HepG2 (cell line): ENCODE measurements at regions not wholly inside any gene's neighbourhood (a gene's known extent, or its start where the extent isn't known, plus 50 kb on each side); places are given as distances from the start of the nearest gene placed in this dataset.

Source experiments
- ATAC-seq: fragments of 200-7000 bp; cut with Tn5 transposase; 3 replicates; pipeline ENCODE4 v1.9.1; 2020; ENCODE audit warnings: mild to moderate bottlenecking, moderate library complexity
- BruUV-seq: library from RNA; stranded (reverse); fragments of 400-500 nt; replicated peaks from 2 replicates; lab custom pipeline; 2021; lab: Mats Ljungman, UMichigan
- CTCF ChIA-PET: fragments of 300-600 bp; formaldehyde crosslinking; extraction: SDS; loops from one replicate; lab custom pipeline; 2021; ENCODE audit warnings: low total read pairs, inconsistent platforms, low intra/inter-chr PET ratio; lab: Yijun Ruan, JAX
- POLR2A ChIA-PET: fragments of 350-600 bp; sonication (Branson Sonifier 250); formaldehyde crosslinking; loops from one replicate; lab custom pipeline; 2020; ENCODE audit warnings: antibody characterized with exemption, inconsistent platforms; lab: Yijun Ruan, JAX
- DNase-seq: peaks from one replicate; pipeline ENCODE4 v3.0.0-alpha.2; 2015; ENCODE audit warnings: low spot score
- FAIRE-seq: peaks from 3 replicates; lab custom pipeline; 2011; peaks lifted over from hg19 to GRCh38; lab: Jason Lieb, UNC
- H2AFZ ChIP-seq: one replicate; pipeline ENCODE4 v1.6.1; 2011; ENCODE audit warnings: low read length, inconsistent platforms
- H3K27ac ChIP-seq: fragments of 300-600 bp; 3 replicates; pipeline ENCODE4 v1.8.0; 2011; ENCODE audit warnings: mixed run types, mild to moderate bottlenecking, mixed read lengths, low read length, inconsistent platforms; ENCODE audit not compliant: insufficient read depth; ENCODE audit errors: extremely low read length
- H3K27me3 ChIP-seq, 2 experiments: fragments of 200-600 bp in 1 of 2; 2 replicates in 1 of 2; 3 replicates in 1 of 2; pipeline versions ENCODE4 v1.6.0 to v1.8.0; 2011; ENCODE audit warnings: low read length in 2 of 2, mild to moderate bottlenecking in 2 of 2, moderate library complexity in 2 of 2, inconsistent platforms in 1 of 2; ENCODE audit not compliant: insufficient read depth in 2 of 2, control insufficient read depth in 1 of 2
- H3K36me3 ChIP-seq, 2 experiments: fragments of 200-600 bp in 1 of 2; replicated peaks in 1 of 2; 2 replicates in 1 of 2; 3 replicates in 1 of 2; pipeline versions ENCODE4 v1.5.1 to v1.8.0; 2011; ENCODE audit warnings: low read length in 2 of 2, inconsistent platforms in 1 of 2; ENCODE audit not compliant: insufficient read depth in 2 of 2, control insufficient read depth in 1 of 2
- H3K4me1 ChIP-seq: 2 replicates; pipeline ENCODE4 v1.5.1; 2012; ENCODE audit warnings: low read length, inconsistent platforms; ENCODE audit not compliant: insufficient read depth
- H3K4me2 ChIP-seq: 2 replicates; pipeline ENCODE4 v1.6.0; 2011; ENCODE audit warnings: low read depth, low read length, inconsistent platforms
- H3K4me3 ChIP-seq, 3 experiments: fragments of 200-600 bp in 1 of 3; sonication (generic), shearing (Covaris generic) in 1 of 3; replicated peaks in 1 of 3; 2 replicates each; pipeline ENCODE4 v1.5.1; 2011 to 2016; ENCODE audit warnings: low read length in 3 of 3, inconsistent platforms in 2 of 3, low read depth in 2 of 3, mild to moderate bottlenecking in 2 of 3, control low read depth in 1 of 3, mixed read lengths in 1 of 3; ENCODE audit not compliant: insufficient read depth in 1 of 3
- H3K79me2 ChIP-seq: one replicate; pipeline ENCODE4 v1.6.1; 2011; ENCODE audit warnings: low read length, inconsistent platforms; ENCODE audit not compliant: insufficient read depth
- H3K9ac ChIP-seq: 2 replicates; pipeline ENCODE4 v1.6.0; 2011; ENCODE audit warnings: mild to moderate bottlenecking, low read depth, low read length, inconsistent platforms; ENCODE audit not compliant: insufficient read depth
- H3K9me3 ChIP-seq: 2 replicates; pipeline ENCODE4 v1.5.1; 2012; ENCODE audit warnings: mild to moderate bottlenecking, low read length
- H4K20me1 ChIP-seq: 2 replicates; pipeline ENCODE4 v1.6.0; 2011; ENCODE audit warnings: inconsistent platforms, mild to moderate bottlenecking, low read length, moderate library complexity; ENCODE audit not compliant: insufficient read depth
- HMG20A ChIP-seq: IDR thresholded peaks from 2 replicates; pipeline ENCODE4 v1.6.1; 2016; ENCODE audit warnings: borderline replicate concordance
- MAZ ChIP-seq, 2 experiments: sonication (generic) in 1 of 2; formaldehyde crosslinking in 1 of 2; IDR thresholded peaks; 2 replicates each; pipeline versions ENCODE4 v1.5.0 to v1.6.1; 2012 to 2020; ENCODE audit warnings: low read depth in 2 of 2, mild to moderate bottlenecking in 2 of 2, borderline replicate concordance in 1 of 2, improper control_type of control experiment in 1 of 2, low read length in 1 of 2, missing genetic modification reagents in 1 of 2, moderate library complexity in 1 of 2
- NFIC ChIP-seq: IDR thresholded peaks from 2 replicates; pipeline ENCODE4 v1.6.1; 2012; ENCODE audit warnings: mild to moderate bottlenecking, low read length, inconsistent platforms
- NR1H2 ChIP-seq: sonication (generic); formaldehyde crosslinking; IDR thresholded peaks from 2 replicates; pipeline ENCODE4 v1.8.1; 2022; ENCODE audit warnings: low read depth, missing genetic modification reagents, borderline replicate concordance
- TBP ChIP-seq: sonication (generic); formaldehyde crosslinking; IDR thresholded peaks from 2 replicates; pipeline ENCODE4 v1.5.0; 2020; ENCODE audit warnings: missing genetic modification reagents
- THYN1 ChIP-seq: sonication (generic); formaldehyde crosslinking; IDR thresholded peaks from 2 replicates; pipeline ENCODE4 v1.8.1; 2023; ENCODE audit warnings: low read depth, mild to moderate bottlenecking, moderate library complexity, missing genetic modification reagents, borderline replicate concordance
- TOE1 ChIP-seq: sonication (generic); formaldehyde crosslinking; IDR thresholded peaks from 2 replicates; pipeline ENCODE4 v1.4.0; 2020; ENCODE audit warnings: mild to moderate bottlenecking, missing genetic modification reagents
- TP53 ChIP-seq: sonication (generic); formaldehyde crosslinking; conservative IDR thresholded peaks from 2 replicates; pipeline ENCODE4 v1.4.0; 2020; ENCODE audit warnings: missing genetic modification reagents
- ZNF232 ChIP-seq: sonication (generic); formaldehyde crosslinking; IDR thresholded peaks from 2 replicates; pipeline ENCODE4 v1.4.0; 2020; ENCODE audit warnings: missing genetic modification reagents, borderline replicate concordance
- ZNF234 ChIP-seq: sonication (generic); formaldehyde crosslinking; conservative IDR thresholded peaks from 2 replicates; pipeline ENCODE4 v1.5.1; 2020; ENCODE audit warnings: mild to moderate bottlenecking, missing genetic modification reagents
- ZNF326 ChIP-seq: sonication (generic); formaldehyde crosslinking; IDR thresholded peaks from 2 replicates; pipeline ENCODE4 v1.4.0; 2020; ENCODE audit warnings: missing genetic modification reagents, borderline replicate concordance
- ZNF382 ChIP-seq: sonication (generic); formaldehyde crosslinking; IDR thresholded peaks from 2 replicates; pipeline ENCODE4 v1.5.0; 2020; ENCODE audit warnings: missing genetic modification reagents, mild to moderate bottlenecking, borderline replicate concordance
- ZNF839 ChIP-seq: sonication (generic); formaldehyde crosslinking; IDR thresholded peaks from 2 replicates; pipeline ENCODE4 v1.4.0; 2020; ENCODE audit warnings: missing genetic modification reagents, mild to moderate bottlenecking, borderline replicate concordance
- ZSCAN29 ChIP-seq: sonication (generic); formaldehyde crosslinking; conservative IDR thresholded peaks from 2 replicates; pipeline ENCODE4 v1.4.0; 2020; ENCODE audit warnings: mild to moderate bottlenecking, missing genetic modification reagents
- WGBS: methylation state at CpG from one replicate; pipeline ENCODE4 v1.1.6; 2017; ENCODE audit warnings: low lambda C conversion rate; 5-methylcytosine and 5-hydroxymethylcytosine counted together
- in situ Hi-C: cut with HindIII; loops from 2 replicates; pipeline ENCODE4 v1.10.0; 2017; ENCODE audit warnings: low pct_unique_long_range_greater_than_20kb; ENCODE audit not compliant: extremely low pct_ligation_motif_present
- intact Hi-C: fragments of 100-400 bp; cut with micrococcal nuclease; formaldehyde crosslinking; loops from one replicate; pipeline ENCODE4 v1.10.0; 2022; ENCODE audit not compliant: unreplicated experiment
- TF ChIP-seq, protein P1 (sequence below): sonication (generic); formaldehyde crosslinking; IDR thresholded peaks from 2 replicates; pipeline ENCODE4 v1.4.0; 2020; ENCODE audit warnings: low read depth, mild to moderate bottlenecking, missing genetic modification reagents
- TF ChIP-seq, protein P2 (sequence below): sonication (generic); formaldehyde crosslinking; IDR thresholded peaks from 2 replicates; pipeline ENCODE4 v1.5.0; 2020; ENCODE audit warnings: mild to moderate bottlenecking, missing genetic modification reagents, borderline replicate concordance

DNA sequence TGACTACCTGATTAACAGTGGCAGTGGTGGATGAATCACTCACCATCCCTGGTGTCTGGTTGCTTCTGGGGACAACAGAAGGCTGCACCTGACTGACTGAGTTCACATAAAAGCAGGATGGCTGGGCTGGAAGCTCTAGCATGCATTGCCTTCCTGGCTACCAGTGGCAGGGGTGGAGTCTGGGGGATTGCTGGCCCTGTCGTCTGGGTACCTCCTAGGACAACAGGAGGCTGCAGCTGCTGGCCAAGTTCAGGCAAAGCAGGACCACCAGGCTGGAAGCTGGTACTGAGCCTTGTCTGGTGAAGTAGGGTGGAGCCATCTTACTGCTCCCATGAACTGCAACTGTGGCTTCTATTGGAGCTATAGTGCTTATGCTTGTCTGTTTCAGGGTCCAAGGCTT, 480.8 kb upstream of the CTNND2 start:
- Histone ChIP-seq H3K27ac (no peak overlapping the region), H3K4me1 (no peaks in the 10 kb centered on the region), H2AFZ (no peak overlapping the region), H4K20me1 (no peaks in the 10 kb centered on the region), H3K4me3 (no peak overlapping the region), H3K9me3 (peaks cover 90% of the 10 kb centered on the region), H3K27me3 (no peaks in the 10 kb centered on the region; a peak in 1 of 5 replicates), H3K9ac (no peak overlapping the region), H3K36me3 (no peaks in the 10 kb centered on the region), H3K79me2 (no peaks in the 10 kb centered on the region), H3K4me2 (no peak overlapping the region)
- no peak for FAIRE-seq
- in situ Hi-C loops (no loop called here), intact Hi-C loops (no loop called here)
- POLR2A ChIA-PET = no interaction called here
- TF ChIP-seq MAZ (IDR thresholded peaks at IDR 0.05; ENCODE audit: borderline replicate concordance, low read depth, low read length) (no peak), MAZ (CRISPR knock-in tag; IDR thresholded peaks at IDR 0.05; ENCODE audit: low read depth) (no peak), NFIC (no peak), ZNF234 (CRISPR knock-in tag) (no peak), TP53 (no peak), NR1H2 (CRISPR knock-in tag) (no peak), ZNF326 (CRISPR knock-in tag) (no peak), ZNF839 (no peak), HMG20A (CRISPR knock-in tag) (no peak), ZNF232 (CRISPR knock-in tag) (no peak), THYN1 (CRISPR knock-in tag) (no peak), TBP (no peak), ZNF382 (CRISPR knock-in tag) (no peak), ZSCAN29 (CRISPR knock-in tag) (no peak), TOE1 (no peak)
- TF ChIP-seq, protein P1, sequence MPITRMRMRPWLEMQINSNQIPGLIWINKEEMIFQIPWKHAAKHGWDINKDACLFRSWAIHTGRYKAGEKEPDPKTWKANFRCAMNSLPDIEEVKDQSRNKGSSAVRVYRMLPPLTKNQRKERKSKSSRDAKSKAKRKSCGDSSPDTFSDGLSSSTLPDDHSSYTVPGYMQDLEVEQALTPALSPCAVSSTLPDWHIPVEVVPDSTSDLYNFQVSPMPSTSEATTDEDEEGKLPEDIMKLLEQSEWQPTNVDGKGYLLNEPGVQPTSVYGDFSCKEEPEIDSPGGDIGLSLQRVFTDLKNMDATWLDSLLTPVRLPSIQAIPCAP (CRISPR knock-in tag) = no peak
- TF ChIP-seq, protein P2, sequence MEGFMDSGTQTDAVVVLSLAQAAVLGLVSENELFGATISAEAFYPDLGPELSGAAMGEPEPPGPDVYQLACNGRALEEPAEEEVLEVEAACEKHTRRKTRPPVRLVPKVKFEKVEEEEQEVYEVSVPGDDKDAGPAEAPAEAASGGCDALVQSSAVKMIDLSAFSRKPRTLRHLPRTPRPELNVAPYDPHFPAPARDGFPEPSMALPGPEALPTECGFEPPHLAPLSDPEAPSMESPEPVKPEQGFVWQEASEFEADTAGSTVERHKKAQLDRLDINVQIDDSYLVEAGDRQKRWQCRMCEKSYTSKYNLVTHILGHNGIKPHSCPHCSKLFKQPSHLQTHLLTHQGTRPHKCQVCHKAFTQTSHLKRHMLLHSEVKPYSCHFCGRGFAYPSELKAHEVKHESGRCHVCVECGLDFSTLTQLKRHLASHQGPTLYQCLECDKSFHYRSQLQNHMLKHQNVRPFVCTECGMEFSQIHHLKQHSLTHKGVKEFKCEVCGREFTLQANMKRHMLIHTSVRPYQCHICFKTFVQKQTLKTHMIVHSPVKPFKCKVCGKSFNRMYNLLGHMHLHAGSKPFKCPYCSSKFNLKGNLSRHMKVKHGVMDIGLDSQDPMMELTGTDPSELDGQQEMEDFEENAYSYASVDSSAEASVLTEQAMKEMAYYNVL (CRISPR knock-in tag) = no peak
- CTCF ChIA-PET = no interaction called here
- BruUV-seq = no TSS peak
- 0% methylated on average over 1 of the region's 1 CpG for WGBS
- no peak for DNase-seq
- ATAC-seq = no peak
